NCI-H460 (cell line): ENCODE measurements at regions not wholly inside any gene's neighbourhood (a gene's known extent, or its start where the extent isn't known, plus 50 kb on each side); places are given as distances from the start of the nearest gene placed in this dataset.

Source experiments
- DNase-seq: peaks from one replicate; pipeline ENCODE4 v3.0.0-alpha.2; 2016; ENCODE audit warnings: low read depth; ENCODE audit errors: extremely low read depth

GRCh38 chr22:49500942-49501395 is 326.7 kb downstream of the BRD1 start:
- DNase-seq: no peak

GRCh38 chr22:49500076-49500460 is 327.6 kb downstream of the BRD1 start:
- no peak for DNase-seq

DNA sequence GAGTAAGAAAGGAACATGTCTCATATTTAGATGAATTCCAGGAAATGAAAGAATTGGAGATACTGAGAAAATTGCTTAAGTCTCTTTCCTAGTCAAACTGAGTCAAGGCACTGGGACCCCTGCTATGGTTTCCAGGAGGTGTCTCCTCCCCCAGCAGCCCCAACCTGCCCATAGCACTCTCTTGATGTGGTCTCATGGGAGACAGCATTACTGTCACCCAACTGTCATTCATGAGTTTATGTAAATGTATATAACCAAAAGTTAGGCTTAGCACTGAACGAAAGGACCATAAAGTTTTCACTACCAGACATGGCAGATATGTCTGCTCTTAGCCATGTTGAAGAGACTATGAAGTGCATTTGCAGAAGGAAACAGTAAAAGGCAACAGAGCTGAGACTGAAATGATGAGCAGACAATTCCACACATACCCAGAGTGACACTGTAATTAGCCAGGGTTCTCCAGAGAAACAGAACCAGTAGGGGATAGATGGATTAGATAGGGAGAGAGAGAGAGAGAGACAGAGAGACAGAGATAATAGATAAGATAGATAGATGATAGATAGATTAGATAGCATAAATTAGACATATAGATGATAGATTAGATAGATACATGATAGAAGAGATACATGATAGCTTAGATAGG is 328.1 kb downstream of the BRD1 start:
- DNase-seq: no peak

- no peak for DNase-seq
These were observed 330.4 kb downstream of the BRD1 start for GRCh38 chr22:49497266-49497665.

GRCh38 chr22:49494555-49494954 is 333.1 kb downstream of the BRD1 start:
- no peak for DNase-seq

DNA sequence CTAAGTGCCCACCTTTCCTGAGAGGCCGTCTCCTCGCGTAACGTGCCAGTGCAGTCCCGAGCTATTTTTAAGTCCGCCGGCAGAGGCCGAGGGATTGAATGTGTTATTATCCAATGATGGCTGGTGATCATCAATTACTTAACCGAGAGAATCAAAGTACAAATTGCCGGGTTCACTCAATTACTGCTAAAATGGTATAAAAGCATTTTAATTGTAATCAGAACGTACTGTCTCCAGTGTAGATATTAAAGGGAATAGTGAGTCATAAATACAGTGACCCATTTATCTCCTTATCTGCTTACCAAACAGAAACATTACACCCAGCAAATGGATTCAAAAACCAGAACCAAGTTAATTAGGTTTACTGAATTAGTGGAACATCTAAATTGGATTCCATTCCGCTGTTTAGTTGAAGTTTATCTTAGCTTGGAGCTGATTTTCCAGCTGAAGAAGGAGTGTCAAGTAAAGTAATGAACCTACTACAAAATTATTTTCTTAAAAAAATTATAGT is 334.9 kb downstream of the BRD1 start:
- no peak for DNase-seq

GRCh38 chr22:49492308-49492707 is 335.4 kb downstream of the BRD1 start:
- no peak for DNase-seq

GRCh38 chr22:49491726-49492125 is 335.9 kb downstream of the BRD1 start:
- no peak for DNase-seq

GRCh38 chr22:49491221-49491635 is 336.4 kb downstream of the BRD1 start:
- no peak for DNase-seq

GRCh38 chr22:49490692-49491091 is 337.0 kb downstream of the BRD1 start:
- no peak for DNase-seq

DNA sequence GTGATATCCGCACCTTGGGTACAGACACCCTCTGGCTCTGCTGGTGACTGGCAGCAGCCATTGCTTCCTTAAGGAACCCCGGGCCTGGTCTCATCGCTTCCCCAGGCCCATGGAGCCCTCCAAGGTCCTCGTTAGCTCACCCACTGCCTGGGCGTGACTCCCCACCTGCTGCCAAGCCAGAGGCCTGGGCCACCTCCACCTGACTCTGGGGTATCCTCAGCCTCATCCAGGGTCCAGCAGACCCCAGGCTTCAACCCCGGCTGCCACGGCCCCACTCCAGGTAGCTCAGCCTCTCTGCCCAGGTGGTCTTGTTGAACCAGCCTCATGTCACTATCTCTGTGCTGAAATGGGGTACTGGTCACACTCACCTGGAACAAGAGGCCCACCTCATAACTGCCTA is 337.9 kb downstream of the BRD1 start:
- DNase-seq: no peak

DNA sequence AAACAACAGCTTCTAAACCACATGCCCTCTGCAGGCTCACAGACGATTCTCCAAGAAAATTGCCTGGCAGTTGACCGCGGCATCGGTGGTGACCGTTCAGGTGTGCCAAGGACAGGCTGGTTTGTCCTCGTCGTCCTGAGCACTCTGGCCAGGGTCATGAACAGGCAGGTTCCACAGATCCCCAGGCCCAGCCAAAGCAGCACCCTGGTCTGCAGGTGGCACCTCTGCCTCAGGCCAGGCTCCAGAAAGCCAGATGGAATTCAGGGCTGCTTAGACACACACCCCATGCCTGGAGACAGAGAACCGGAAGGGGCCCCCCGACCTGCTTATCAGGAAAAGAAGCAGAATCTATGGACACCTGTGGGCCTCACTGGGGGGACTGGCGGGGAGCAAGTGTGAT is 338.7 kb downstream of the BRD1 start:
- no peak for DNase-seq

GRCh38 chr22:49487950-49488349 is 339.7 kb downstream of the BRD1 start:
- DNase-seq: no peak

DNA sequence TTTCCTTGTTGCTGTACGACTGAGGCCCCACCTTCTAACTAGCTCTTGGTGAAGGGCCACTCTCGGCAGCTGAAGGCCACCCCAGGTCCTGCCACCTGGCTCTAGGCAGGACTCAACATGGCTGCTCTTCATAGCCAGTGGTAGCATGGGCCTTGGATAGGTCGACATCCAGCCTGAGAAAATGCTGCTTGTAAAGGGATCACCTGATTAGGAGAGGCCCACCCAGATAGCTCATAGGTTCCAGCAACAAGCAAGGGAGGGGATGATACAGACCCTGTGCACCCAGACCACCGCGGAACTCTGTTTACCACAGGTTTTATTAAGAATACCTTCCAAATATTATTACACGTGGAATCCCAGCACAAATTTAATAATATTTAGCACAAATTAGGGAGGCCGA is 341.4 kb downstream of the BRD1 start:
- no peak for DNase-seq

- no peak for DNase-seq
These were observed 343.7 kb downstream of the BRD1 start for GRCh38 chr22:49483946-49484345.

- DNase-seq: no peak
These were observed 344.3 kb downstream of the BRD1 start for GRCh38 chr22:49483281-49483870.

GRCh38 chr22:49482811-49483210 is 344.9 kb downstream of the BRD1 start:
- DNase-seq: no peak

DNA sequence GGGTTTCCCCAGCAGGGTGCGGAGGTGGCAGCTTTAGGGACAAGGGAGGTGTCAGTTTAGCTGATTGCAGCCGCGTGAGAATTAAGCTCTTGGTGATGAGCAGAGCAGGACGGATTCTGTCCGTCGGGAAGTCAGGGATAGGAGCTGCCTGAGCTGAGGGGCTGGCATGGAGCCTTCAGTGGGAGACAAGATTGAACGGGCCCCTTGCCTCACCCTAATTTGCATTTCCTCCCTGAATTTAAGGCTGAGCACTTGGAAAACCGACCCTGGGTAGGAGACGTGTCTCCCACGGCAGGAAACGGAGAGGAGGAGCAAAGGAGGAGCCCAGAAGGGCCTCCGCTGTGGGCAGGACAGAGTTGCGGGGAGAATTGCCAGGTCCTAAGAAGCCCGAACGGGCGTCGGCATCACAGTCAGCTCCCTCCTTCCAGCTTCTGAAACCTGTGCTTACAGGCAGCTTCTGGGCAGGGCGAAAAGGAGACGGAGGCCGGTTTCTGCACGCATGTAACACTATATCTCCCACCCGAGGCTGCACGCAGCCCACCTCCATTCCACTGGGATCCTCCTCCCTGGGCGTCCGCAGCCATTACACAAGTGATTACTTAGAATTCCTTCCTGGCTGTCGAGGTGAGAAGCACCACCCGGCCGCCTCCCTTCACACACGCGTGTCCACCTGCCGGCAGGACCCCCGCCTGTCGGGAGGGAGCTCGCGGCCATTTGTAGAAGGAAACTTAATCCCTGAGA is 345.8 kb downstream of the BRD1 start:
- DNase-seq: no peak

DNA sequence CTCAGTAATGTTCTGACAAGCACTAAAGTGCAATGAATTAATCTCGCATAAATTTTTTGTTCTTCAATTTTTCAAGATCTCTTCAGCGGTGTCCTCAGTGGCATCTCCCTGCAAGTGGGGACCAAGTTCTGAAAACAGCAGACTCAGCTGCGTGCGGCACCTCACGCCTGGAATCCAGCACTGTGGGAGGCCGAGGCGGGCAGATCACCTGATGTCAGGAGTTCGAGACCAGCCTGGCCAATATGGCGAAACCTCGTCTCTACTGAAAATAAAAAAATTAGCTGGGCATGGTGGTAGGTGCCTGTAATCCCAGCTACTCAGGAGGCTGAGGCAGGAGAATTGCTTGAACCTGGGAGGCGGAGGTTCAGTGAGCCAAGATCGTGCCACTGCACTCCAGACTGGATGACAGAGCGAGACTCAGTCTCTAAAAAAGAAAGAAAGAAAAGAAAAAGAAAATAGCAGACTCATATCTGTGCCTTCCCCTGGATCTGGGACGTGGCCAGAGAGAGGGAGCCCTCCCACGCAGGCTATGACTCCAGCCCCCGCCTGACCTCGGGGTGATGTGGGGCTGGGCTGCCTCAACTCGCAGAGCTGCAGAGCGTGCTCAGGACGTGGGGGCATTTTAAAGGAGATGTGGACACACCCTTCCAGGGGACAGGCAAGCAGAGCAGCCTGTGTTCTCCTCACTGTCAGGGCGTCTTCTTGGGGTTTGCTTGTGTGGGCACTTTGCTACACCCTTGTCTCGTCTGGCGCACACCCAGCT is 346.6 kb downstream of the BRD1 start:
- no peak for DNase-seq

- DNase-seq: no peak
These were observed 347.3 kb downstream of the BRD1 start for GRCh38 chr22:49480331-49480730.

DNA sequence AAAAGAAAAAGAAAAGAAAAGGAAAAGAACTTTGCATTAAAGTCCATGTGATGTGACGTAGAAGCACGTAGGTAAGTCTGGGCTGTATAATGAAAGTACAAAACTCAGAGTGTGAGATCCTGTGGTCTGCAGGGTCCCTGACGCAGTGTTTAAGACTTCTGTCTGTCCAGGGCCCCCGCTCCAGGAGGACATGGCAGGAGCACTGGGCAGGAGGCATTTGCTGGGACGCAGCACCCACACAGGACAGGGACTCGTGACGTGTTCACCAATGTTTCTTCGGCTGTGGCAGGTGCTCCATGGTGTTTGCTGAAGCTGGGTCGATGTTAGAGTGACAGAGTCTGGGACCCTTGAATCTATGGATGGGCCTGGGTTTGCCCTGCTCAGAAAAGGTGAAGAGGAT is 348.1 kb downstream of the BRD1 start:
- no peak for DNase-seq
